ENCODE measurements at regions not wholly inside any gene's neighbourhood (a gene's known extent, or its start where the extent isn't known, plus 50 kb on each side); places are given as distances from the start of the nearest gene placed in this dataset.

GRCh38 chr10:42941790-42942189, 135.1 kb upstream of the RET start:
- no peaks in the 10 kb centered on the region for H3K9me3 ChIP-seq
- no peak for ATAC-seq
- no peak for DNase-seq
- intact Hi-C loops (cut with DNase I; ENCODE audit: low total_unique reads), result no loop called here
- H3K27ac ChIP-seq, result no peak overlapping the region
- in situ Hi-C loops (cut with MboI; ENCODE audit: low sequenced_read_pairs in 4 of 4), result no loop called here
- no peak overlapping the region for H3K4me3 ChIP-seq
- no peaks in the 10 kb centered on the region for H3K27me3 ChIP-seq
- no peaks in the 10 kb centered on the region for H3K36me3 ChIP-seq
- TF ChIP-seq POLR2A (IDR thresholded peaks at IDR 0.05), result no peak
- TF ChIP-seq CTCF (IDR thresholded peaks at IDR 0.05 in 4 of 5, conservative IDR thresholded peaks at IDR 0.05 in 1 of 5), result no peak
- H3K4me1 ChIP-seq, result no peaks in the 10 kb centered on the region

- Histone ChIP-seq H3K36me3 (no peaks in the 10 kb centered on the region), H3K9me3 (no peaks in the 10 kb centered on the region), H3K27me3 (no peaks in the 10 kb centered on the region), H3K4me3 (no peak overlapping the region), H3K4me1 (no peaks in the 10 kb centered on the region), H3K27ac (no peak overlapping the region)
- no peak for ATAC-seq
- in situ Hi-C loops (cut with MboI; ENCODE audit: low sequenced_read_pairs in 4 of 4) (no loop called here), intact Hi-C loops (cut with DNase I; ENCODE audit: low total_unique reads) (no loop called here)
- TF ChIP-seq POLR2A (IDR thresholded peaks at IDR 0.05), result no peak
- no peak for TF ChIP-seq CTCF (IDR thresholded peaks at IDR 0.05 in 4 of 5, conservative IDR thresholded peaks at IDR 0.05 in 1 of 5)
- DNase-seq, result no peak
These were observed 134.5 kb upstream of the RET start for GRCh38 chr10:42942279-42942950.

- no peaks in the 10 kb centered on the region for H3K9me3 ChIP-seq
- ATAC-seq, result no peak
These were observed 133.6 kb upstream of the RET start for GRCh38 chr10:42943025-42943818.

GRCh38 chr10:42948040-42948439, 128.8 kb upstream of the RET start:
- no peak for DNase-seq
- Histone ChIP-seq H3K27ac (no peak overlapping the region), H3K27me3 (peaks cover 0 to 16% (median 4%) of the 10 kb centered on the region in 3 donors), H3K4me1 (peaks cover 0 to 7% of the 10 kb centered on the region in 2 donors), H3K36me3 (no peaks in the 10 kb centered on the region), H3K4me3 (no peak overlapping the region), H3K9me3 (no peaks in the 10 kb centered on the region)
- in situ Hi-C loops (cut with MboI; ENCODE audit: low sequenced_read_pairs in 4 of 4) (no loop called here), intact Hi-C loops (cut with DNase I; ENCODE audit: low total_unique reads) (no loop called here)
- TF ChIP-seq CTCF (IDR thresholded peaks at IDR 0.05 in 4 of 5, conservative IDR thresholded peaks at IDR 0.05 in 1 of 5) (no peak), POLR2A (IDR thresholded peaks at IDR 0.05) (no peak)
- no peak for ATAC-seq

More at GRCh38 chr10:42943025-42943818, 133.6 kb upstream of the RET start:
- Histone ChIP-seq H3K36me3 (no peaks in the 10 kb centered on the region), H3K4me3 (no peak overlapping the region), H3K27ac (no peak overlapping the region), H3K27me3 (no peaks in the 10 kb centered on the region), H3K4me1 (no peaks in the 10 kb centered on the region)
- TF ChIP-seq POLR2A (IDR thresholded peaks at IDR 0.05), result no peak
- TF ChIP-seq CTCF (IDR thresholded peaks at IDR 0.05 in 4 of 5, conservative IDR thresholded peaks at IDR 0.05 in 1 of 5), result no peak
- intact Hi-C loops (cut with DNase I; ENCODE audit: low total_unique reads) (no loop called here), in situ Hi-C loops (cut with MboI; ENCODE audit: low sequenced_read_pairs in 4 of 4) (no loop called here)
- DNase-seq, result no peak
